PC-9 (cell line): ENCODE measurements at regions not wholly inside any gene's neighbourhood (a gene's known extent, or its start where the extent isn't known, plus 50 kb on each side); places are given as distances from the start of the nearest gene placed in this dataset.

ENCODE experiments used
- BruUV-seq: library from RNA; stranded (reverse); fragments of 400-500 nt; replicated peaks from 2 replicates; lab custom pipeline; 2021; lab: Mats Ljungman, UMichigan
- CTCF ChIA-PET: fragments of 300-600 bp; sonication (Branson Sonifier 250); formaldehyde crosslinking; loops from one replicate; lab custom pipeline; 2022; ENCODE audit warnings: antibody characterized with exemption; lab: Charles Lee
- POLR2A ChIA-PET: fragments of 300-600 bp; sonication (Branson Sonifier 250); formaldehyde crosslinking; loops from one replicate; lab custom pipeline; 2022; ENCODE audit warnings: antibody characterized with exemption; ENCODE audit not compliant: unreplicated experiment; lab: Charles Lee
- DNase-seq, 2 experiments: peaks; one replicate each; pipeline versions ENCODE4 v3.0.0 to v3.0.0-alpha.2; 2015 to 2022; ENCODE audit warnings: mixed read lengths in 1 of 2
- H2AFZ ChIP-seq: fragments of 200-600 bp; sonication (generic); 2 replicates; pipeline ENCODE4 v1.8.1; 2017; ENCODE audit warnings: antibody characterized with exemption
- H3F3A ChIP-seq: fragments of 200-600 bp; sonication (generic); 2 replicates; pipeline ENCODE4 v1.8.1; 2017; ENCODE audit warnings: antibody characterized with exemption, mild to moderate bottlenecking, low read depth; ENCODE audit not compliant: insufficient read depth
- H3K27ac ChIP-seq: fragments of 200-600 bp; sonication (generic); 2 replicates; pipeline ENCODE4 v1.6.1; 2016; ENCODE audit warnings: mixed run types
- H3K27me3 ChIP-seq: fragments of 200-600 bp; sonication (generic); 2 replicates; pipeline ENCODE4 v1.6.1; 2016; ENCODE audit warnings: low read depth, mixed run types; ENCODE audit not compliant: insufficient read depth
- H3K36me3 ChIP-seq: fragments of 200-600 bp; sonication (generic); 2 replicates; pipeline ENCODE4 v1.6.1; 2016; ENCODE audit warnings: low read depth, mixed run types
- H3K4me1 ChIP-seq: fragments of 200-600 bp; sonication (generic); replicated peaks from 2 replicates; pipeline ENCODE4 v1.6.1; 2016; ENCODE audit warnings: mixed run types; ENCODE audit not compliant: insufficient read depth
- H3K4me2 ChIP-seq: fragments of 200-600 bp; sonication (generic); 2 replicates; pipeline ENCODE4 v1.6.1; 2017; ENCODE audit warnings: mixed run types
- H3K4me3 ChIP-seq: fragments of 200-600 bp; sonication (generic); 2 replicates; pipeline ENCODE4 v1.6.1; 2016; ENCODE audit warnings: mixed run types
- H3K79me2 ChIP-seq: fragments of 200-600 bp; sonication (generic); 2 replicates; pipeline ENCODE4 v1.6.1; 2017; ENCODE audit warnings: low read depth, mixed run types
- H3K9me2 ChIP-seq: fragments of 200-600 bp; sonication (generic); 2 replicates; pipeline ENCODE4 v1.8.1; 2017; ENCODE audit warnings: mild to moderate bottlenecking; ENCODE audit not compliant: insufficient read depth
- H3K9me3 ChIP-seq: fragments of 200-600 bp; sonication (generic); 2 replicates; pipeline ENCODE4 v1.8.1; 2016; ENCODE audit warnings: low read depth; ENCODE audit not compliant: insufficient read depth
- H4K20me1 ChIP-seq: fragments of 200-600 bp; sonication (generic); 2 replicates; pipeline ENCODE4 v1.8.1; 2017; ENCODE audit not compliant: insufficient read depth
- CTCF ChIP-seq: fragments of 200-600 bp; sonication (generic); conservative IDR thresholded peaks from 2 replicates; pipeline ENCODE4 v1.6.1; 2017; ENCODE audit warnings: mixed run types, antibody characterized with exemption, mild to moderate bottlenecking, moderate library complexity
- EZH2 ChIP-seq: fragments of 200-600 bp; sonication (generic); IDR thresholded peaks from 2 replicates; pipeline ENCODE4 v1.8.0; 2017; ENCODE audit warnings: antibody characterized with exemption, low read depth
- intact Hi-C: fragments of 100-400 bp; cut with micrococcal nuclease; formaldehyde crosslinking; loops from one replicate; pipeline ENCODE4 v1.10.0; 2022; ENCODE audit not compliant: unreplicated experiment

GRCh38 chr13:52906122-52906903 lies 57.9 kb upstream of the PCDH8 start:
- H3K4me1 ChIP-seq, result no peaks in the 10 kb centered on the region
- H3K4me3 ChIP-seq, result no peak overlapping the region
- no peaks in the 10 kb centered on the region for H3F3A ChIP-seq
- no peak for TF ChIP-seq CTCF
- no peak for TF ChIP-seq EZH2
- H3K36me3 ChIP-seq, result no peaks in the 10 kb centered on the region
- POLR2A ChIA-PET, result no interaction called here
- H3K4me2 ChIP-seq, result no peak overlapping the region
- no peaks in the 10 kb centered on the region for H4K20me1 ChIP-seq
- no peaks in the 10 kb centered on the region for H3K9me3 ChIP-seq
- no peaks in the 10 kb centered on the region for H3K9me2 ChIP-seq
- no peak overlapping the region for H3K27ac ChIP-seq
- peaks cover 95% of the 10 kb centered on the region for H3K27me3 ChIP-seq
- intact Hi-C loops, result no loop called here
- CTCF ChIA-PET, result no interaction called here
- H3K79me2 ChIP-seq, result no peaks in the 10 kb centered on the region
- no peak for DNase-seq
- no peak overlapping the region for H2AFZ ChIP-seq
- no TSS peak for BruUV-seq

GRCh38 chr13:52905701-52906100 lies 57.3 kb upstream of the PCDH8 start:
- H3K4me1 ChIP-seq, result no peaks in the 10 kb centered on the region
- POLR2A ChIA-PET, result no interaction called here
- no peaks in the 10 kb centered on the region for H3K36me3 ChIP-seq
- H3F3A ChIP-seq, result no peaks in the 10 kb centered on the region
- H3K9me3 ChIP-seq, result no peaks in the 10 kb centered on the region
- H4K20me1 ChIP-seq, result no peaks in the 10 kb centered on the region
- no peaks in the 10 kb centered on the region for H3K79me2 ChIP-seq
- BruUV-seq, result no TSS peak
- H3K4me2 ChIP-seq, result no peak overlapping the region
- H2AFZ ChIP-seq, result no peak overlapping the region
- no peak overlapping the region for H3K27ac ChIP-seq
- intact Hi-C loops, result no loop called here
- H3K27me3 ChIP-seq, result peaks cover 95% of the 10 kb centered on the region
- H3K9me2 ChIP-seq, result no peaks in the 10 kb centered on the region
- CTCF ChIA-PET, result no interaction called here
- DNase-seq, result no peak
- H3K4me3 ChIP-seq, result no peak overlapping the region
- TF ChIP-seq EZH2 (no peak), CTCF (no peak)

- H2AFZ ChIP-seq, result no peak overlapping the region
- H3K27me3 ChIP-seq, result peaks cover 85% of the 10 kb centered on the region
- H3K4me3 ChIP-seq, result no peak overlapping the region
- TF ChIP-seq EZH2, result no peak
- no peak for TF ChIP-seq CTCF
- no peaks in the 10 kb centered on the region for H3K36me3 ChIP-seq
- no peak for DNase-seq
- no peaks in the 10 kb centered on the region for H3K9me2 ChIP-seq
- no peaks in the 10 kb centered on the region for H3K9me3 ChIP-seq
- H3K79me2 ChIP-seq, result no peaks in the 10 kb centered on the region
- no peaks in the 10 kb centered on the region for H3F3A ChIP-seq
- ChIA-PET CTCF (no interaction called here), POLR2A (no interaction called here)
- intact Hi-C loops, result no loop called here
- no peaks in the 10 kb centered on the region for H3K4me1 ChIP-seq
- no peaks in the 10 kb centered on the region for H4K20me1 ChIP-seq
- no peak overlapping the region for H3K27ac ChIP-seq
- no TSS peak for BruUV-seq
- H3K4me2 ChIP-seq, result no peak overlapping the region
Measured at GRCh38 chr13:52903320-52903719, 54.9 kb upstream of the PCDH8 start.
